Naive thymus-derived CD4-positive, alpha-beta T cell (primary cell): ENCODE measurements at regions not wholly inside any gene's neighbourhood (a gene's known extent, or its start where the extent isn't known, plus 50 kb on each side); places are given as distances from the start of the nearest gene placed in this dataset.
"Not testable (repeated sequence)": the region's sequence is repeated elsewhere in the genome, so short reads cannot be mapped to it uniquely, and the experiment has no call there.

Experiments
- ATAC-seq: fragments of 150-1000 bp; cut with Tn5 transposase; 2 replicates; pipeline ENCODE4 v1.10.0; 2021; ENCODE audit warnings: mild to moderate bottlenecking, moderate library complexity
- CTCF ChIA-PET: fragments of 350-600 bp; sonication (Branson Sonifier 250); formaldehyde crosslinking; loops from one replicate; lab custom pipeline; 2021; ENCODE audit warnings: antibody characterized with exemption; lab: Charles Lee
- POLR2A ChIA-PET: fragments of 350-600 bp; sonication (Branson Sonifier 250); formaldehyde crosslinking; loops from one replicate; lab custom pipeline; 2021; ENCODE audit warnings: antibody characterized with exemption, inconsistent platforms; lab: Charles Lee
- DNase-seq, 9 donors: peaks; one replicate each; pipeline versions ENCODE4 v3.0.0 to v3.0.0-alpha.2; 2020 to 2022; ENCODE audit warnings: mixed read lengths in 1 of 9
- H3K27ac ChIP-seq: one replicate; pipeline ENCODE4 v1.7.0; 2013; ENCODE audit warnings: mild to moderate bottlenecking, low read depth, low read length, moderate library complexity
- H3K27me3 ChIP-seq, 2 donors: one replicate each; pipeline ENCODE4 v1.7.0; 2013; ENCODE audit warnings: low read length in 2 of 2, mild to moderate bottlenecking in 2 of 2, moderate library complexity in 2 of 2; ENCODE audit not compliant: control insufficient read depth in 2 of 2, insufficient read depth in 2 of 2
- H3K36me3 ChIP-seq, 3 experiments: 1 replicate in 2 of 3; 2 replicates in 1 of 3; pipeline ENCODE4 v1.7.0; 2013; ENCODE audit warnings: low read length in 3 of 3, mild to moderate bottlenecking in 3 of 3, moderate library complexity in 1 of 3; ENCODE audit not compliant: insufficient read depth in 3 of 3, control insufficient read depth in 2 of 3
- H3K4me1 ChIP-seq, 2 donors: one replicate each; pipeline ENCODE4 v1.7.0; 2013; ENCODE audit warnings: low read length in 2 of 2, mild to moderate bottlenecking in 2 of 2, moderate library complexity in 1 of 2; ENCODE audit not compliant: control insufficient read depth in 2 of 2, insufficient read depth in 2 of 2
- H3K4me3 ChIP-seq: 2 replicates; pipeline ENCODE4 v1.7.0; 2013; ENCODE audit warnings: mild to moderate bottlenecking, low read length
- H3K9me3 ChIP-seq, 3 experiments: 1 replicate in 2 of 3; 2 replicates in 1 of 3; pipeline ENCODE4 v1.7.0; 2013; ENCODE audit warnings: low read length in 3 of 3; ENCODE audit not compliant: control insufficient read depth in 2 of 3
- H3K27ac Mint-ChIP-seq, 9 donors: one replicate each; pipeline ENCODE4 v1.8.0; 2020 to 2022; ENCODE audit warnings: mixed read lengths in 9 of 9, mild to moderate bottlenecking in 8 of 9, moderate library complexity in 5 of 9, inconsistent platforms in 2 of 9
- H3K27me3 Mint-ChIP-seq, 5 donors: one replicate each; pipeline ENCODE4 v1.8.0; 2021 to 2022; ENCODE audit warnings: mixed read lengths in 5 of 5, mild to moderate bottlenecking in 1 of 5
- H3K36me3 Mint-ChIP-seq, 5 donors: one replicate each; pipeline ENCODE4 v1.8.0; 2020 to 2022; ENCODE audit warnings: mixed read lengths in 5 of 5, mild to moderate bottlenecking in 3 of 5, inconsistent platforms in 1 of 5
- H3K4me1 Mint-ChIP-seq, 7 donors: one replicate each; pipeline ENCODE4 v1.8.0; 2020 to 2022; ENCODE audit warnings: mixed read lengths in 7 of 7, mild to moderate bottlenecking in 3 of 7, inconsistent platforms in 1 of 7
- H3K4me3 Mint-ChIP-seq, 10 donors: one replicate each; pipeline ENCODE4 v1.8.0; 2020 to 2022; ENCODE audit warnings: mild to moderate bottlenecking in 10 of 10, mixed read lengths in 10 of 10, moderate library complexity in 6 of 10, inconsistent platforms in 2 of 10
- H3K9me3 Mint-ChIP-seq, 11 donors: one replicate each; pipeline ENCODE4 v1.8.0; 2020 to 2022; ENCODE audit warnings: mixed read lengths in 11 of 11, mild to moderate bottlenecking in 4 of 11, inconsistent platforms in 1 of 11, moderate library complexity in 1 of 11
- intact Hi-C, 2 donors: fragments of 100-400 bp; cut with micrococcal nuclease; formaldehyde crosslinking; loops; one replicate each; pipeline ENCODE4 v1.15.1; 2023

DNA sequence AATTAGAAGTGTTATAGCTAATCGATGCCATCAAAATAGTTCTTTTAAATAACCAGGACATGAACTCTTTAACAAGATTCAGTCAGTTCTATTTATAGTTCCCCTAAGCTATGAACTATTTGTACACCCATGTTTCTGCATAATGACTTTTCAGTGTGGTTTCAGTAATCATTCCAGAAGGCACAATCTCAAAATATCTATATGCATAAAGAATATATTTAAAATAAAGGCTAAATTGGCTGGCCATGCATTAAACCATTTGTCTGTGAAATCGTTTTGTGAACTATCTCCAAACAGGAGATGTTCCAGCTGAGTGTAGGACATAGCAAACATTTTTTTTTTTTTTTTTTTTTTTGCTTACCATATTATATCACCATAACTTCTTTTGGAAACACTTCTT, 719.3 kb downstream of the PLCL1 start:
- CTCF ChIA-PET: no interaction called here
- H3K9me3 Mint-ChIP-seq: peaks cover 0 to 4% (median 0%) of the 10 kb centered on the region in 11 donors
- no peak for DNase-seq

DNA sequence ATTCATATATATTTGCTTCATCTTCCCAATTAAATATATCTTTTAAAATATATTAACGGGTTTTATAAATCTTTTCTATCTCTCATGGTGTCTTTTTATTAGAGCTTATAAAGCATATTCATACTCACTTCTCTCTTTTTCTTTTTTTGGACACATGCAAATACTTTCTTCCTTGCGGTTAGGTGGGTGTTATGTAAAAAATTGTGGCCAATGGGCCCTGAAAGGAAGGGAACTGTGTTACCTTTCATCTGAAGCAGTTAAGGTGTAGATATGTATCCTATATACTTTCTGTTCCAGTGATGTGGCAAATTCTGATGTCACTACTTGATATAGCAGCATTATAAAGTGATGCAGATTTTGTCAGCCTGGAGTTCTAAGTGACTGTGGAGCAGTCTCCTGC, 714.5 kb downstream of the PLCL1 start:
- Histone ChIP-seq H3K27me3 (no peaks in the 10 kb centered on the region), H3K36me3 (no peaks in the 10 kb centered on the region), H3K4me3 (no peak overlapping the region), H3K9me3 (no peaks in the 10 kb centered on the region), H3K27ac (no peak overlapping the region), H3K4me1 (no peaks in the 10 kb centered on the region)
- POLR2A ChIA-PET: no interaction called here
- no peak for ATAC-seq
- Mint-ChIP-seq H3K4me3 (no peak overlapping the region), H3K27ac (no peak overlapping the region), H3K36me3 (no peaks in the 10 kb centered on the region), H3K9me3 (peaks cover 0 to 2% (median 0%) of the 10 kb centered on the region in 11 donors), H3K4me1 (no peaks in the 10 kb centered on the region), H3K27me3 (no peaks in the 10 kb centered on the region)
- CTCF ChIA-PET: no interaction called here
- intact Hi-C loops: no loop called here
- no peak for DNase-seq

More for the DNA sequence above, 719.3 kb downstream of the PLCL1 start:
- Mint-ChIP-seq H3K4me1 (no peaks in the 10 kb centered on the region), H3K36me3 (no peaks in the 10 kb centered on the region), H3K27me3 (peaks cover 0 to 3% (median 0%) of the 10 kb centered on the region in 5 donors), H3K4me3 (no peak overlapping the region), H3K27ac (no peak overlapping the region)
- Histone ChIP-seq H3K36me3 (no peaks in the 10 kb centered on the region), H3K4me1 (no peaks in the 10 kb centered on the region), H3K9me3 (no peaks in the 10 kb centered on the region), H3K27ac (no peak overlapping the region), H3K4me3 (no peak overlapping the region), H3K27me3 (no peaks in the 10 kb centered on the region)
- intact Hi-C loops: no loop called here
- ATAC-seq: no peak
- POLR2A ChIA-PET: no interaction called here

DNA sequence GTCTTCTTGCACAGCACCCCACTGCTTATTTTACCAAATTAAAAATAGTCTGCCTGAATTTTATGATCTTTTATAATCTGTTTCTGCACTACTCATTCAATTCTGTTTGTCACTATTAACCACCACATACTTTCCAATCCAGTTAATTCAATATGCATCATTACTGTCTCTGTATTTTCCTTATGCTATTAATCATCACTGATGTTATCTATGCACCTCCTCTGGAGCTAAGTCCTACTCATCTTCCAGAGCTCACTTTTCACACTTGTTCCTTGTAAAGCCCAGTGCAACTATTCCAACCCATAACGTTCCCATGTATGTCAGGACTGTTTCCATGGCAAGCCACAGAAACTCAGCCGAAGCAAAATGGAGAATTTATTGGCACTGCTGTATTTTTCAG, 713.6 kb downstream of the PLCL1 start:
- POLR2A ChIA-PET: no interaction called here
- CTCF ChIA-PET: no interaction called here
- no peaks in the 10 kb centered on the region for H3K36me3 Mint-ChIP-seq

DNA sequence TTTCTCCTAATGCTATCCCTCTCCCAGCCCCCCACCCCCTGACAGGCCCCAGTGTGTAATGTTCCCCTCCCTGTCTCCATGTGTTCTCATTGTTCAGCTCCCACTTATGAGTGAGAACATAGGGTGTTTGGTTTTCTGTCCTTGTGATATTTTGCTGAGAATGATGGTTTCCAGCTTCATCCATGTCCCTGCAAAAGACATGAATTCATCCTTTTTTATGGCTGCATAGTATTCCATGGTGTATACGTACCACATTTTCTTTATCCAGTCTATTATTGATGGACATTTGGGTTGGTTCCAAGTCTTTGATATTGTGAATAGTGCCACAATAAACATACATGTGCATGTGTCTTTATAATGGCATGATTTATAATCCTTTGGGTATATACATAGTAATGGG, 704.2 kb downstream of the PLCL1 start:
- H3K36me3 ChIP-seq, intact Hi-C loops, H3K4me3 ChIP-seq, H3K4me1 ChIP-seq, DNase-seq, ATAC-seq, H3K4me1 Mint-ChIP-seq, H3K27ac Mint-ChIP-seq, H3K27me3 Mint-ChIP-seq, H3K4me3 Mint-ChIP-seq, CTCF ChIA-PET, POLR2A ChIA-PET, H3K9me3 ChIP-seq, H3K27ac ChIP-seq, H3K36me3 Mint-ChIP-seq, H3K27me3 ChIP-seq: not testable (repeated sequence)
- H3K9me3 Mint-ChIP-seq: peaks cover 0 to 18% (median 6%) of the 10 kb centered on the region in 11 donors

More for the DNA sequence above, 713.6 kb downstream of the PLCL1 start:
- Histone ChIP-seq H3K36me3 (no peaks in the 10 kb centered on the region), H3K27me3 (no peaks in the 10 kb centered on the region), H3K4me1 (no peaks in the 10 kb centered on the region), H3K9me3 (no peaks in the 10 kb centered on the region), H3K27ac (no peak overlapping the region), H3K4me3 (no peak overlapping the region)
- DNase-seq: no peak
- Mint-ChIP-seq H3K4me1 (no peaks in the 10 kb centered on the region), H3K27ac (no peak overlapping the region), H3K9me3 (peaks cover 0 to 2% (median 0%) of the 10 kb centered on the region in 11 donors), H3K4me3 (no peak overlapping the region), H3K27me3 (no peaks in the 10 kb centered on the region)
- no peak for ATAC-seq
- intact Hi-C loops: no loop called here

DNA sequence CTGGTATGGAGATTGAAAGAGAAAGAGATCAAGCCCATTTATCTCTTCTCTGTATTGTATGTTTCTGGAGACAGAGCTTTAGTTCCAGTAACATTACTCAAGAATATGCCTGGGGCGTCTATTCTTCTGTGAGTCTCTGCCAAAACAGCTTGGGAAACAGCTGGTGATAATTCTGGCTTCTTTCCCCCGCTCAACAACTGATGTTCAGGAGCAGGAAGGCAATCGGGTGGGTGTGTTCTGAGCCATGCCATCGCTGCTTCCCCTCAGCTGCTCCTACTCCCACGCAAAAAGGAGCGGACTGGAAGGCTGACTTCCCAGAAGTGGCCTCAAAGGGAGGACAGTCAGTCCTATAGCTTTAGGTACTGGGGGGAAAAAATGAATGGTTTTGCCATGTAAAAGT, 695.1 kb downstream of the PLCL1 start:
- ATAC-seq (no peak), DNase-seq (no peak)
- ChIA-PET POLR2A (no interaction called here), CTCF (no interaction called here)
- H3K27ac ChIP-seq: no peak overlapping the region
- no peaks in the 10 kb centered on the region for H3K36me3 Mint-ChIP-seq
- no peak overlapping the region for H3K27ac Mint-ChIP-seq
- H3K4me1 ChIP-seq: no peaks in the 10 kb centered on the region
- H3K4me3 ChIP-seq: no peak overlapping the region
- H3K9me3 ChIP-seq: no peaks in the 10 kb centered on the region
- H3K9me3 Mint-ChIP-seq: peaks cover 0 to 3% (median 0%) of the 10 kb centered on the region in 11 donors
- H3K4me3 Mint-ChIP-seq: no peak overlapping the region
- intact Hi-C loops: no loop called here
- peaks cover 0 to 10% (median 7%) of the 10 kb centered on the region in 5 donors for H3K27me3 Mint-ChIP-seq
- H3K27me3 ChIP-seq: no peaks in the 10 kb centered on the region
- H3K4me1 Mint-ChIP-seq: no peaks in the 10 kb centered on the region
- H3K36me3 ChIP-seq: no peaks in the 10 kb centered on the region

DNA sequence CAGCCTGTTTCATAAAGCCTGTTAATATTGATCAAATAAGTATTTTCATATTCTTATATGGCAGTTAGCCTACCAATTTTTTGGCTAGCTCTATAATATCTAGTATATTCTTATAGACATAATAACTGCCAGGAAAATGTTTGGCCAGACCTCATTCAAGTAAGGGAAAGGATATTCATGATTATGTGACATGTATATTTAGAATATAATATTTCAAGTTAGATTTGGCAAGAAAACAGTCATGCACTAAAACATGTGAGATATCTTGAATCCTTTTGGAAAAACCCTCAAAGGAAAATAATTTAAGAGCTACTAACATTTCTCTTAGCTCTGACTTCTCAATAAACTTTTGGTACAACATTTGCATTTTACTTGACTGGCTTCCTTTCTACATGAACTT, 694.1 kb downstream of the PLCL1 start:
- H3K4me3 Mint-ChIP-seq: no peak overlapping the region
- H3K4me3 ChIP-seq: no peak overlapping the region
- H3K27me3 Mint-ChIP-seq: peaks cover 0 to 10% (median 7%) of the 10 kb centered on the region in 5 donors
- peaks cover 0 to 3% (median 0%) of the 10 kb centered on the region in 11 donors for H3K9me3 Mint-ChIP-seq
- intact Hi-C loops: no loop called here
- no peaks in the 10 kb centered on the region for H3K27me3 ChIP-seq
- H3K4me1 ChIP-seq: no peaks in the 10 kb centered on the region
- no peaks in the 10 kb centered on the region for H3K36me3 ChIP-seq
- H3K4me1 Mint-ChIP-seq: no peaks in the 10 kb centered on the region
- ATAC-seq (no peak), DNase-seq (no peak)
- H3K9me3 ChIP-seq: no peaks in the 10 kb centered on the region
- H3K36me3 Mint-ChIP-seq: no peaks in the 10 kb centered on the region
- no peak overlapping the region for H3K27ac Mint-ChIP-seq
- no peak overlapping the region for H3K27ac ChIP-seq
- POLR2A ChIA-PET: no interaction called here
- CTCF ChIA-PET: no interaction called here

DNA sequence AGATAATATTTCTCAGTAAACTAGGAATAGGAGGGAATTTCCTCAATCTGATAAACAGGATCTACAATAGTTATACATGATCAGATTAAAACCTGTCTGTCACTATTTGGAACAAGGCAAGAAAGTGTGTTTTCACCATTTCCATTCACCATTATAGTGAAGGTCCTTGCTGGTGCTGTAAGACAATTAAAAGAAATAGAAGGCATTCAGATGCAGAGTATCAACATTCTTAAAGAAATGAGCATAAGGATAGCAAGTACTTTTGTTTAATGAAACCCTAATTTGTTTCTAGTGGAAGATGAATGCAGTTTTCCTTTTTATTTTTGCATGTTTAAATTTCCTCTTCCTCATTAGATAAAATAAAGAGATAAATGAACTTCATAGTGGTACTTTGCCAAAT, 693.7 kb downstream of the PLCL1 start:
- POLR2A ChIA-PET: no interaction called here
- H3K4me1 ChIP-seq: no peaks in the 10 kb centered on the region
- CTCF ChIA-PET: no interaction called here
- DNase-seq (no peak), ATAC-seq (no peak)
- no peaks in the 10 kb centered on the region for H3K4me1 Mint-ChIP-seq
- no peak overlapping the region for H3K4me3 Mint-ChIP-seq
- H3K27ac ChIP-seq: no peak overlapping the region
- no peaks in the 10 kb centered on the region for H3K27me3 ChIP-seq
- no peak overlapping the region for H3K4me3 ChIP-seq
- H3K9me3 Mint-ChIP-seq: peaks cover 0 to 3% (median 0%) of the 10 kb centered on the region in 11 donors
- H3K27me3 Mint-ChIP-seq: peaks cover 0 to 10% (median 7%) of the 10 kb centered on the region in 5 donors
- intact Hi-C loops: no loop called here
- no peaks in the 10 kb centered on the region for H3K9me3 ChIP-seq
- no peaks in the 10 kb centered on the region for H3K36me3 Mint-ChIP-seq
- no peak overlapping the region for H3K27ac Mint-ChIP-seq
- H3K36me3 ChIP-seq: no peaks in the 10 kb centered on the region
